HCT116 (cell line): ENCODE measurements at regions not wholly inside any gene's neighbourhood (a gene's known extent, or its start where the extent isn't known, plus 50 kb on each side); places are given as distances from the start of the nearest gene placed in this dataset.

Experiments
- ATF3 ChIP-seq: IDR thresholded peaks from 2 replicates; pipeline ENCODE4 v1.6.1; 2012
- CEBPB ChIP-seq: IDR thresholded peaks from 2 replicates; pipeline ENCODE4 v1.6.1; 2012; ENCODE audit warnings: low read depth
- CTCF ChIP-seq, 3 experiments: fragments of 200-600 bp in 1 of 3; sonication (generic) in 1 of 3; IDR thresholded peaks in 2 of 3; conservative IDR thresholded peaks in 1 of 3; 2 replicates each; pipeline ENCODE4 v1.5.1; 2012 to 2017; ENCODE audit warnings: low read depth in 2 of 3, low read length in 2 of 3, antibody characterized with exemption in 1 of 3, borderline replicate concordance in 1 of 3, control low read depth in 1 of 3, mild to moderate bottlenecking in 1 of 3, mixed read lengths in 1 of 3, mixed run types in 1 of 3, moderate library complexity in 1 of 3; ENCODE audit not compliant: insufficient read depth in 1 of 3
- ELF1 ChIP-seq: IDR thresholded peaks from 2 replicates; pipeline ENCODE4 v1.6.1; 2012; ENCODE audit warnings: low read depth, borderline replicate concordance
- EZH2 ChIP-seq: fragments of 200-600 bp; sonication (generic); IDR thresholded peaks from 2 replicates; pipeline ENCODE4 v1.6.1; 2017; ENCODE audit warnings: antibody characterized with exemption, mixed run types
- MAX ChIP-seq: IDR thresholded peaks from 2 replicates; pipeline ENCODE4 v1.6.1; 2012
- POLR2A ChIP-seq: IDR thresholded peaks from 2 replicates; pipeline ENCODE4 v1.7.0; 2011; ENCODE audit warnings: borderline replicate concordance; ENCODE audit not compliant: insufficient read depth, insufficient read length; ENCODE audit errors: extremely low read depth
- POLR2AphosphoS5 ChIP-seq: IDR thresholded peaks from 2 replicates; pipeline ENCODE4 v1.6.1; 2011; ENCODE audit warnings: mild to moderate bottlenecking, low read depth, low read length, moderate library complexity
- SIN3A ChIP-seq: IDR thresholded peaks from 2 replicates; pipeline ENCODE4 v1.6.1; 2012; ENCODE audit warnings: low read depth

- TF ChIP-seq ATF3 = no peak
- TF ChIP-seq CTCF (IDR thresholded peaks at IDR 0.05 in 2 of 3, conservative IDR thresholded peaks at IDR 0.05 in 1 of 3; ENCODE audit: borderline replicate concordance in 1 of 3, insufficient read depth in 1 of 3, low read depth in 2 of 3, low read length in 2 of 3) = peak in 1 of 3 experiments; percentile 9; a peak in 2 of 6 replicates
- TF ChIP-seq MAX = no peak
- no peak for TF ChIP-seq POLR2A
- no peak for TF ChIP-seq POLR2AphosphoS5
- no peak for TF ChIP-seq SIN3A
- no peak for TF ChIP-seq ELF1
- no peak for TF ChIP-seq CEBPB
- no peak for TF ChIP-seq EZH2
Observed at GRCh38 chr6:63121166-63121565, 90.1 kb upstream of the FKBP1C start.
